HL-60 (cell line): ENCODE measurements at regions not wholly inside any gene's neighbourhood (a gene's known extent, or its start where the extent isn't known, plus 50 kb on each side); places are given as distances from the start of the nearest gene placed in this dataset.

Experiments used
- DNase-seq, 2 experiments: peaks; one replicate each; pipeline ENCODE4 v3.0.0-alpha.2; 2010 to 2020; ENCODE audit warnings: low read depth in 1 of 2, low spot score in 1 of 2
- H3K27ac ChIP-seq: fragments of 250-450 bp; sonication (Bioruptor Pico); replicated peaks from 2 replicates; pipeline ENCODE4 v1.5.1; 2020; ENCODE audit warnings: mild to moderate bottlenecking, moderate library complexity
- H3K27me3 ChIP-seq: fragments of 250-450 bp; sonication (Bioruptor Pico); 2 replicates; pipeline ENCODE4 v1.5.1; 2021; ENCODE audit warnings: mild to moderate bottlenecking, moderate library complexity; ENCODE audit not compliant: insufficient read depth, poor library complexity, severe bottlenecking
- H3K4me3 ChIP-seq: replicated peaks from 2 replicates; pipeline ENCODE4 v1.5.1; 2011; ENCODE audit warnings: mild to moderate bottlenecking, control low read depth, low read length; ENCODE audit not compliant: insufficient read depth
- CTCF ChIP-seq: IDR thresholded peaks from one replicate; pipeline ENCODE4 v1.5.1; 2011; ENCODE audit warnings: low read length, control low read depth, inconsistent platforms; ENCODE audit not compliant: insufficient read depth
- GABPA ChIP-seq: IDR thresholded peaks from 2 replicates; pipeline ENCODE4 v1.6.1; 2012; ENCODE audit warnings: low read depth
- POLR2AphosphoS5 ChIP-seq: IDR thresholded peaks from 2 replicates; pipeline ENCODE4 v1.6.1; 2012; ENCODE audit warnings: low read depth
- REST ChIP-seq: IDR thresholded peaks from 2 replicates; pipeline ENCODE4 v1.6.1; 2012; ENCODE audit warnings: low read depth; ENCODE audit not compliant: insufficient replicate concordance
- SPI1 ChIP-seq: IDR thresholded peaks from 2 replicates; pipeline ENCODE4 v1.6.1; 2012; ENCODE audit warnings: low read depth, mild to moderate bottlenecking, borderline replicate concordance

- no peak for DNase-seq
- Histone ChIP-seq H3K4me3 (no peak overlapping the region), H3K27me3 (no peaks in the 10 kb centered on the region), H3K27ac (no peak overlapping the region)
- no peak for TF ChIP-seq GABPA
- no peak for TF ChIP-seq SPI1
- TF ChIP-seq CTCF, result no peak
- TF ChIP-seq POLR2AphosphoS5, result no peak
- TF ChIP-seq REST, result no peak
These were observed 184.0 kb upstream of the AFF2 start for GRCh38 chrX:148316446-148316845.

- no peak for DNase-seq
- no peak for TF ChIP-seq REST
- no peak for TF ChIP-seq POLR2AphosphoS5
- no peak for TF ChIP-seq CTCF
- no peak for TF ChIP-seq GABPA
- TF ChIP-seq SPI1, result no peak
- no peaks in the 10 kb centered on the region for H3K27me3 ChIP-seq
- no peak overlapping the region for H3K27ac ChIP-seq
- H3K4me3 ChIP-seq, result no peak overlapping the region
These were observed 177.5 kb upstream of the AFF2 start for GRCh38 chrX:148322906-148323305.

- no peak for TF ChIP-seq CTCF
- no peak for TF ChIP-seq GABPA
- no peak for TF ChIP-seq POLR2AphosphoS5
- no peak for TF ChIP-seq SPI1
- no peak for TF ChIP-seq REST
- peak in 1 of 2 experiments; percentile 19 for DNase-seq
- Histone ChIP-seq H3K4me3 (no peak overlapping the region), H3K27ac (peak overlapping the region; percentile 19; the same call in 1 of the 2 replicates), H3K27me3 (no peaks in the 10 kb centered on the region)
These were observed 166.4 kb upstream of the AFF2 start for GRCh38 chrX:148333989-148334388.
